Chondrocyte (in vitro differentiated cells): ENCODE measurements at regions not wholly inside any gene's neighbourhood (a gene's known extent, or its start where the extent isn't known, plus 50 kb on each side); places are given as distances from the start of the nearest gene placed in this dataset.

Experiments used
- DNase-seq: peaks from one replicate; pipeline ENCODE4 v3.0.0; 2021; ENCODE audit warnings: mixed read lengths, low spot score
- H3K27ac Mint-ChIP-seq: one replicate; pipeline ENCODE4 v1.8.0; 2021; ENCODE audit warnings: mild to moderate bottlenecking, moderate library complexity, mixed read lengths; ENCODE audit not compliant: unreplicated experiment
- H3K27me3 Mint-ChIP-seq: 2 replicates; pipeline ENCODE4 v1.8.0; 2021; ENCODE audit warnings: low read depth, mixed read lengths
- H3K36me3 Mint-ChIP-seq: 2 replicates; pipeline ENCODE4 v1.8.0; 2021; ENCODE audit warnings: low read depth, mixed read lengths
- H3K4me1 Mint-ChIP-seq: 2 replicates; pipeline ENCODE4 v1.8.0; 2021; ENCODE audit warnings: low read depth, mild to moderate bottlenecking, mixed read lengths
- H3K4me3 Mint-ChIP-seq: one replicate; pipeline ENCODE4 v1.8.0; 2021; ENCODE audit warnings: mild to moderate bottlenecking, moderate library complexity, mixed read lengths; ENCODE audit not compliant: unreplicated experiment
- H3K9me3 Mint-ChIP-seq: 2 replicates; pipeline ENCODE4 v1.8.0; 2021; ENCODE audit warnings: low read depth, mixed read lengths
- CTCF ChIP-seq: fragments of 200-600 bp; sonication (generic); IDR thresholded peaks from 2 replicates; pipeline ENCODE4 v1.5.0; 2021; ENCODE audit warnings: antibody characterized with exemption, mild to moderate bottlenecking, moderate library complexity

- no peak for TF ChIP-seq CTCF
- H3K4me3 Mint-ChIP-seq: no peak overlapping the region
- H3K36me3 Mint-ChIP-seq: no peaks in the 10 kb centered on the region
- H3K27me3 Mint-ChIP-seq: peaks cover 4% of the 10 kb centered on the region
- no peaks in the 10 kb centered on the region for H3K4me1 Mint-ChIP-seq
- no peak for DNase-seq
- H3K27ac Mint-ChIP-seq: no peak overlapping the region
- peaks cover 3% of the 10 kb centered on the region for H3K9me3 Mint-ChIP-seq
Observed at GRCh38 chr18:39062426-39062825, 1496.8 kb upstream of the CELF4 start.

GRCh38 chr18:39058386-39059000, 1492.9 kb upstream of the CELF4 start:
- no peaks in the 10 kb centered on the region for H3K4me1 Mint-ChIP-seq
- no peak for TF ChIP-seq CTCF
- peaks cover 3% of the 10 kb centered on the region for H3K9me3 Mint-ChIP-seq
- DNase-seq: no peak
- no peak overlapping the region for H3K4me3 Mint-ChIP-seq
- no peak overlapping the region for H3K27ac Mint-ChIP-seq
- H3K27me3 Mint-ChIP-seq: peaks cover 3% of the 10 kb centered on the region
- H3K36me3 Mint-ChIP-seq: no peaks in the 10 kb centered on the region

GRCh38 chr18:39057423-39058064, 1491.9 kb upstream of the CELF4 start:
- H3K36me3 Mint-ChIP-seq: no peaks in the 10 kb centered on the region
- no peaks in the 10 kb centered on the region for H3K4me1 Mint-ChIP-seq
- no peak for DNase-seq
- H3K27me3 Mint-ChIP-seq: peaks cover 3% of the 10 kb centered on the region
- no peak overlapping the region for H3K27ac Mint-ChIP-seq
- H3K4me3 Mint-ChIP-seq: no peak overlapping the region
- peaks cover 2% of the 10 kb centered on the region for H3K9me3 Mint-ChIP-seq
- no peak for TF ChIP-seq CTCF

- peaks cover 3% of the 10 kb centered on the region for H3K27me3 Mint-ChIP-seq
- DNase-seq: no peak
- no peak for TF ChIP-seq CTCF
Observed at GRCh38 chr18:39053571-39053970, 1488.0 kb upstream of the CELF4 start.

GRCh38 chr18:39051013-39051412, 1485.4 kb upstream of the CELF4 start:
- no peak for TF ChIP-seq CTCF
- H3K36me3 Mint-ChIP-seq: no peaks in the 10 kb centered on the region
- no peaks in the 10 kb centered on the region for H3K4me1 Mint-ChIP-seq
- no peak overlapping the region for H3K27ac Mint-ChIP-seq
- no peak overlapping the region for H3K4me3 Mint-ChIP-seq
- H3K27me3 Mint-ChIP-seq: peaks cover 3% of the 10 kb centered on the region
- H3K9me3 Mint-ChIP-seq: no peaks in the 10 kb centered on the region
- DNase-seq: no peak

More at GRCh38 chr18:39053571-39053970, 1488.0 kb upstream of the CELF4 start:
- H3K4me3 Mint-ChIP-seq: no peak overlapping the region
- no peaks in the 10 kb centered on the region for H3K4me1 Mint-ChIP-seq
- H3K36me3 Mint-ChIP-seq: no peaks in the 10 kb centered on the region
- no peaks in the 10 kb centered on the region for H3K9me3 Mint-ChIP-seq
- H3K27ac Mint-ChIP-seq: no peak overlapping the region
